C4-2B (cell line): ENCODE measurements at regions not wholly inside any gene's neighbourhood (a gene's known extent, or its start where the extent isn't known, plus 50 kb on each side); places are given as distances from the start of the nearest gene placed in this dataset.

Source experiments
- ZFX ChIP-seq: fragments of 450-650 bp; IDR thresholded peaks from 2 replicates; pipeline ENCODE4 v1.6.1; 2017
- TF ChIP-seq, protein P1 (sequence below): fragments of 450-650 bp; conservative IDR thresholded peaks from 2 replicates; pipeline ENCODE4 v1.5.1; 2017; ENCODE audit warnings: mild to moderate bottlenecking

DNA sequence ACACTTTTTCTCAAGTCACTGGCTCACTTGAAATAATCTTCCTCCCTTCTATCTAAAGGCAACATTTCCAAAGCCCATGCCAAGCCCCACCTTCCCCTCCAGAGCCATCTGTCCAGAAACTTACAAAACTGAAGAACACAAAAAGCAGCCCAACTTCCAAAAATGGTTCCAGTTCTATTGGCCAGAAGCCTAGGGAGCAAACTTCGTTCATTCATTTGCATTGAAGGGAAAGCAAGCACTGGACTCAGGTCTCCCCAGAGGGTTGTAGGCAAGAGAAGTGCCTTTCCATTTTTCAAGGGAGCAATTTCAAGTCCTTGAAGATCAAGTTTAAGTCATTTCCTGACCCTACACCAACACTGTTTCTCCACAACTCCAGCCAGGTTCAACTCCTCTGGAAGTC, 585.0 kb downstream of the BCL11A start:
- TF ChIP-seq, protein P1, sequence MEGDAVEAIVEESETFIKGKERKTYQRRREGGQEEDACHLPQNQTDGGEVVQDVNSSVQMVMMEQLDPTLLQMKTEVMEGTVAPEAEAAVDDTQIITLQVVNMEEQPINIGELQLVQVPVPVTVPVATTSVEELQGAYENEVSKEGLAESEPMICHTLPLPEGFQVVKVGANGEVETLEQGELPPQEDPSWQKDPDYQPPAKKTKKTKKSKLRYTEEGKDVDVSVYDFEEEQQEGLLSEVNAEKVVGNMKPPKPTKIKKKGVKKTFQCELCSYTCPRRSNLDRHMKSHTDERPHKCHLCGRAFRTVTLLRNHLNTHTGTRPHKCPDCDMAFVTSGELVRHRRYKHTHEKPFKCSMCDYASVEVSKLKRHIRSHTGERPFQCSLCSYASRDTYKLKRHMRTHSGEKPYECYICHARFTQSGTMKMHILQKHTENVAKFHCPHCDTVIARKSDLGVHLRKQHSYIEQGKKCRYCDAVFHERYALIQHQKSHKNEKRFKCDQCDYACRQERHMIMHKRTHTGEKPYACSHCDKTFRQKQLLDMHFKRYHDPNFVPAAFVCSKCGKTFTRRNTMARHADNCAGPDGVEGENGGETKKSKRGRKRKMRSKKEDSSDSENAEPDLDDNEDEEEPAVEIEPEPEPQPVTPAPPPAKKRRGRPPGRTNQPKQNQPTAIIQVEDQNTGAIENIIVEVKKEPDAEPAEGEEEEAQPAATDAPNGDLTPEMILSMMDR = no peak
- TF ChIP-seq ZFX = no peak
